Astrocyte (in vitro differentiated cells and primary cell): ENCODE measurements at regions not wholly inside any gene's neighbourhood (a gene's known extent, or its start where the extent isn't known, plus 50 kb on each side); places are given as distances from the start of the nearest gene placed in this dataset.

Experiments
- DNase-seq: peaks from one replicate; pipeline ENCODE4 v3.0.0-alpha.2; 2010; ENCODE audit warnings: low read depth
- FAIRE-seq: peaks from 2 replicates; lab custom pipeline; 2011; peaks lifted over from hg19 to GRCh38; lab: Jason Lieb, UNC
- H2AFZ ChIP-seq: 2 replicates; pipeline ENCODE4 v1.6.0; 2012; ENCODE audit warnings: low read depth, low read length, inconsistent platforms
- H3K27ac ChIP-seq: 2 replicates; pipeline ENCODE4 v1.5.1; 2011; ENCODE audit warnings: low read depth, low read length, inconsistent platforms
- H3K27me3 ChIP-seq: 2 replicates; pipeline ENCODE4 v1.6.0; 2011; ENCODE audit warnings: low read length, inconsistent platforms; ENCODE audit not compliant: insufficient read depth
- H3K36me3 ChIP-seq: 2 replicates; pipeline ENCODE4 v1.5.1; 2011; ENCODE audit warnings: low read length, inconsistent platforms; ENCODE audit not compliant: insufficient read depth
- H3K4me1 ChIP-seq: 2 replicates; pipeline ENCODE4 v1.5.1; 2011; ENCODE audit warnings: low read length, inconsistent platforms; ENCODE audit not compliant: insufficient read depth
- H3K4me2 ChIP-seq: 2 replicates; pipeline ENCODE4 v1.6.0; 2012; ENCODE audit warnings: low read length, inconsistent platforms
- H3K4me3 ChIP-seq: 2 replicates; pipeline ENCODE4 v1.5.1; 2011; ENCODE audit warnings: low read depth, mild to moderate bottlenecking, low read length, inconsistent platforms; ENCODE audit not compliant: insufficient read depth
- H3K79me2 ChIP-seq: 2 replicates; pipeline ENCODE4 v1.6.0; 2012; ENCODE audit warnings: mild to moderate bottlenecking, low read length, inconsistent platforms; ENCODE audit not compliant: insufficient read depth
- H3K9ac ChIP-seq: 2 replicates; pipeline ENCODE4 v1.6.0; 2012; ENCODE audit warnings: mild to moderate bottlenecking, low read length, inconsistent platforms
- H3K9me3 ChIP-seq: 2 replicates; pipeline ENCODE4 v1.5.1; 2012; ENCODE audit warnings: low read depth, mild to moderate bottlenecking, low read length, inconsistent platforms; ENCODE audit not compliant: insufficient read depth
- H4K20me1 ChIP-seq: 2 replicates; pipeline ENCODE4 v1.6.0; 2012; ENCODE audit warnings: low read length, inconsistent platforms; ENCODE audit not compliant: insufficient read depth
- H3K27ac Mint-ChIP-seq: one replicate; pipeline ENCODE4 v1.8.0; 2021; ENCODE audit warnings: mild to moderate bottlenecking, mixed read lengths; ENCODE audit not compliant: unreplicated experiment
- H3K27me3 Mint-ChIP-seq: one replicate; pipeline ENCODE4 v1.8.0; 2021; ENCODE audit warnings: low read depth, mixed read lengths; ENCODE audit not compliant: unreplicated experiment
- H3K36me3 Mint-ChIP-seq: one replicate; pipeline ENCODE4 v1.8.0; 2021; ENCODE audit warnings: low read depth, mixed read lengths; ENCODE audit not compliant: unreplicated experiment
- H3K4me1 Mint-ChIP-seq: one replicate; pipeline ENCODE4 v1.8.0; 2021; ENCODE audit warnings: low read depth, mixed read lengths; ENCODE audit not compliant: unreplicated experiment
- H3K4me3 Mint-ChIP-seq: one replicate; pipeline ENCODE4 v1.8.0; 2021; ENCODE audit warnings: mild to moderate bottlenecking, moderate library complexity, mixed read lengths; ENCODE audit not compliant: unreplicated experiment
- H3K9me3 Mint-ChIP-seq: one replicate; pipeline ENCODE4 v1.8.0; 2021; ENCODE audit warnings: mild to moderate bottlenecking, mixed read lengths; ENCODE audit not compliant: unreplicated experiment
- EZH2 ChIP-seq: IDR thresholded peaks from 2 replicates; pipeline ENCODE4 v1.6.1; 2012; ENCODE audit warnings: mild to moderate bottlenecking, low read length, inconsistent platforms; ENCODE audit not compliant: insufficient read depth
- TF ChIP-seq, protein P1 (sequence below): IDR thresholded peaks from 2 replicates; pipeline ENCODE4 v1.5.1; 2011; ENCODE audit warnings: low read depth, mild to moderate bottlenecking, inconsistent platforms, low read length, moderate library complexity; ENCODE audit not compliant: insufficient read depth

DNA sequence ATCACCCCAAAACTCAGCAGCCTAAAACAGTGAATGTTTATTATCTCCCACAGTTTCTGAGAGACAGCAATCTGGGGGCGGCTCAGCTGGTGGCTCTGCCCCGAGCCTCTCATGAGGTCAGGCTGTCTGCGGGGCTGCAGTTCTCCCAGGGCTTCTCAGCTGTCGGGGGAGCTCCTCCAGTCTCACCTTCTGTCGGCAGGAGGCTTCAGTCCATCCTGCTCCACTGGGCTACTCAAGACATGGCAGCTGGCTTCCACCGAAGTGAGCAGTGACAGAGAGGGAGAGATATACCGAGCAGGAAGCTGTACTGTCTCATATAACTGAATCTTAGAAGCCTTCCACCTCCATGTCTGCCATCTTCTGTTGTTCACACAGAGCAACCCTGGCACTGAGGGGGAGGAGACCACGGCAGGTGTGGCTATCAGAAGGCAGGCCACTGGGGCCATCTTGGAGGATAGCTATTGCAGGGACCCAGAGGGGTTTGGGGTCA is 72.8 kb upstream of the ITGA11 start:
- Mint-ChIP-seq H3K27me3 (peaks cover 10% of the 10 kb centered on the region), H3K36me3 (peaks cover 3% of the 10 kb centered on the region), H3K27ac (peak overlapping the region; percentile 41), H3K9me3 (peaks cover 8% of the 10 kb centered on the region), H3K4me1 (peaks cover 30% of the 10 kb centered on the region), H3K4me3 (peak overlapping the region; percentile 4)
- H3K79me2 ChIP-seq, result no peaks in the 10 kb centered on the region
- no peaks in the 10 kb centered on the region for H4K20me1 ChIP-seq
- no peak overlapping the region for H3K9ac ChIP-seq
- no peak overlapping the region for H3K27ac ChIP-seq
- H3K9me3 ChIP-seq, result no peaks in the 10 kb centered on the region
- peaks cover 24% of the 10 kb centered on the region for H3K4me1 ChIP-seq
- TF ChIP-seq EZH2, result no peak
- TF ChIP-seq, protein P1, sequence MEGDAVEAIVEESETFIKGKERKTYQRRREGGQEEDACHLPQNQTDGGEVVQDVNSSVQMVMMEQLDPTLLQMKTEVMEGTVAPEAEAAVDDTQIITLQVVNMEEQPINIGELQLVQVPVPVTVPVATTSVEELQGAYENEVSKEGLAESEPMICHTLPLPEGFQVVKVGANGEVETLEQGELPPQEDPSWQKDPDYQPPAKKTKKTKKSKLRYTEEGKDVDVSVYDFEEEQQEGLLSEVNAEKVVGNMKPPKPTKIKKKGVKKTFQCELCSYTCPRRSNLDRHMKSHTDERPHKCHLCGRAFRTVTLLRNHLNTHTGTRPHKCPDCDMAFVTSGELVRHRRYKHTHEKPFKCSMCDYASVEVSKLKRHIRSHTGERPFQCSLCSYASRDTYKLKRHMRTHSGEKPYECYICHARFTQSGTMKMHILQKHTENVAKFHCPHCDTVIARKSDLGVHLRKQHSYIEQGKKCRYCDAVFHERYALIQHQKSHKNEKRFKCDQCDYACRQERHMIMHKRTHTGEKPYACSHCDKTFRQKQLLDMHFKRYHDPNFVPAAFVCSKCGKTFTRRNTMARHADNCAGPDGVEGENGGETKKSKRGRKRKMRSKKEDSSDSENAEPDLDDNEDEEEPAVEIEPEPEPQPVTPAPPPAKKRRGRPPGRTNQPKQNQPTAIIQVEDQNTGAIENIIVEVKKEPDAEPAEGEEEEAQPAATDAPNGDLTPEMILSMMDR, result no peak
- H3K4me3 ChIP-seq, result no peak overlapping the region
- H3K36me3 ChIP-seq, result no peaks in the 10 kb centered on the region
- H3K4me2 ChIP-seq, result peak overlapping the region; percentile 55
- FAIRE-seq (no peak), DNase-seq (no peak)
- H2AFZ ChIP-seq, result peak overlapping the region; percentile 31
- no peaks in the 10 kb centered on the region for H3K27me3 ChIP-seq

GRCh38 chr15:68506071-68506470 is 72.7 kb upstream of the CORO2B start:
- no peak overlapping the region for H3K9ac ChIP-seq
- no peak overlapping the region for H3K4me2 ChIP-seq
- no peaks in the 10 kb centered on the region for H3K27me3 ChIP-seq
- no peak overlapping the region for H3K27ac ChIP-seq
- H3K36me3 ChIP-seq, result no peaks in the 10 kb centered on the region
- FAIRE-seq (no peak), DNase-seq (no peak)
- H3K9me3 ChIP-seq, result no peaks in the 10 kb centered on the region
- TF ChIP-seq EZH2, result no peak
- TF ChIP-seq, protein P1, result no peak
- H3K4me3 ChIP-seq, result no peak overlapping the region
- no peak overlapping the region for H2AFZ ChIP-seq
- Mint-ChIP-seq H3K27ac (no peak overlapping the region), H3K27me3 (peaks cover 12% of the 10 kb centered on the region), H3K4me1 (peaks cover 31% of the 10 kb centered on the region), H3K36me3 (peaks cover 3% of the 10 kb centered on the region), H3K9me3 (peaks cover 8% of the 10 kb centered on the region), H3K4me3 (no peak overlapping the region)
- H3K79me2 ChIP-seq, result no peaks in the 10 kb centered on the region
- H3K4me1 ChIP-seq, result peaks cover 19% of the 10 kb centered on the region
- H4K20me1 ChIP-seq, result no peaks in the 10 kb centered on the region

GRCh38 chr15:68507447-68507846 is 71.3 kb upstream of the CORO2B start:
- Histone ChIP-seq H4K20me1 (no peaks in the 10 kb centered on the region), H3K4me3 (no peak overlapping the region), H3K79me2 (no peaks in the 10 kb centered on the region), H3K9ac (no peak overlapping the region), H3K9me3 (no peaks in the 10 kb centered on the region), H3K4me1 (peaks cover 29% of the 10 kb centered on the region), H3K27me3 (no peaks in the 10 kb centered on the region), H2AFZ (no peak overlapping the region), H3K27ac (no peak overlapping the region), H3K36me3 (no peaks in the 10 kb centered on the region), H3K4me2 (no peak overlapping the region)
- peaks cover 40% of the 10 kb centered on the region for H3K4me1 Mint-ChIP-seq
- H3K4me3 Mint-ChIP-seq, result no peak overlapping the region
- peaks cover 13% of the 10 kb centered on the region for H3K9me3 Mint-ChIP-seq
- no peak for TF ChIP-seq EZH2
- TF ChIP-seq, protein P1, result no peak
- H3K27me3 Mint-ChIP-seq, result peaks cover 17% of the 10 kb centered on the region
- no peak overlapping the region for H3K27ac Mint-ChIP-seq
- FAIRE-seq, result no peak
- H3K36me3 Mint-ChIP-seq, result peaks cover 5% of the 10 kb centered on the region
- no peak for DNase-seq
